Heart right ventricle (tissue), 16 donors: ENCODE measurements at regions not wholly inside any gene's neighbourhood (a gene's known extent, or its start where the extent isn't known, plus 50 kb on each side); places are given as distances from the start of the nearest gene placed in this dataset.

Experiments
- ATAC-seq, 8 donors: fragments of 200-7000 bp; cut with Tn5 transposase; one replicate each; pipeline ENCODE4 v1.9.1; 2020; ENCODE audit warnings: mild to moderate bottlenecking in 8 of 8, moderate library complexity in 8 of 8, moderate number of reproducible peaks in 1 of 8
- DNase-seq, 2 donors: peaks; one replicate each; pipeline ENCODE4 v3.0.0-alpha.2; 2020
- H3K27ac ChIP-seq, 10 donors: fragments of 200-600 bp; sonication (generic) in 2 of 10; one replicate each; pipeline versions ENCODE4 v1.5.0 to v1.8.0; 2020 to 2022; ENCODE audit warnings: mild to moderate bottlenecking in 3 of 10
- H3K27me3 ChIP-seq, 7 donors: fragments of 200-600 bp; one replicate each; pipeline ENCODE4 v1.8.0; 2021 to 2022; ENCODE audit warnings: mild to moderate bottlenecking in 2 of 7
- H3K36me3 ChIP-seq, 9 donors: fragments of 200-600 bp; sonication (generic) in 1 of 9; one replicate each; pipeline versions ENCODE4 v1.5.0 to v1.8.0; 2020 to 2022; ENCODE audit warnings: mild to moderate bottlenecking in 2 of 9
- H3K4me1 ChIP-seq, 9 donors: fragments of 200-600 bp; sonication (generic) in 1 of 9; one replicate each; pipeline versions ENCODE4 v1.5.0 to v1.8.0; 2020 to 2022; ENCODE audit warnings: mild to moderate bottlenecking in 4 of 9
- H3K4me3 ChIP-seq, 10 donors: fragments of 200-600 bp; sonication (generic) in 2 of 10; one replicate each; pipeline versions ENCODE4 v1.5.0 to v1.8.0; 2020 to 2022; ENCODE audit warnings: mild to moderate bottlenecking in 7 of 10, moderate library complexity in 2 of 10
- H3K9me3 ChIP-seq, 11 donors: fragments of 200-600 bp in 10 of 11; sonication (generic) in 2 of 11; one replicate each; pipeline versions ENCODE4 v1.5.0 to v1.8.0; 2013 to 2022; ENCODE audit warnings: mild to moderate bottlenecking in 2 of 11, control low read depth in 1 of 11, moderate library complexity in 1 of 11
- CTCF ChIP-seq, 9 donors: fragments of 200-600 bp; sonication (generic) in 2 of 9; IDR thresholded peaks; one replicate each; pipeline versions ENCODE4 v1.5.0 to v1.8.0; 2021 to 2022; ENCODE audit warnings: antibody characterized with exemption in 9 of 9, mild to moderate bottlenecking in 5 of 9, moderate library complexity in 1 of 9
- WGBS, 2 donors: extraction: QIAGEN DNeasy Blood & Tissue Kit; methylation state at CpG; one replicate each; pipeline ENCODE4 v1.1.7; 2013; ENCODE audit warnings: inconsistent platforms in 1 of 2; 5-methylcytosine and 5-hydroxymethylcytosine counted together
- intact Hi-C, 10 donors: fragments of 100-400 bp; cut with DNase I; formaldehyde crosslinking; loops; one replicate each; pipeline versions ENCODE4 v1.11.1 to v1.14.2; 2022
- donor health status: Arrhythmogenic right ventricular cardiomyopathy.
- donor health status: ischemic (EF 13 %, LVEDD 7.1; RV severe dilation, severe dysfunction).
- donor health status: healthy with polysubstance abuse.
- donor health status: DM: no; HTN: yes; CAD: no.
- donor health status: DM: no; HTN: no; CAD: no.
- donor health status: ischemic (EF 25% LVEDD 6.9; RV normal size, moderate dysfunction).
- donor health status: ischemic (EF 25% LVEDD 5.7; RV mildly dilated, moderate dysfunction).
- donor health status: healthy.
- donor health status: DM: yes; HTN: yes; CAD: no.
- donor health status: Ischemic cardiomyopathy.
- donor health status: ischemic (EF 35%, LVEDD 5.7; RV mildly dilated, moderate dysfunction).
- donor health status: nonischemic (EF 11% LVEDD 7.7; RV severe dilation, severe dysfunction).
- donor health status: DM: yes; HTN: yes; CAD: no.
- donor health status: PGD.
- donor health status: ischemic (EF 29% LVEDD 5.4; RV normal size, mild dysfunction).
- donor health status: nonischemic (EF 23%, LVEDD 6.1; RV moderate dilation, normal function).

- H3K9me3 ChIP-seq: no peaks in the 10 kb centered on the region
- H3K4me3 ChIP-seq: no peak overlapping the region
- 93 to 98% methylated on average over 5 of the region's 5 CpGs for WGBS, 2 donors
- DNase-seq (no peak), ATAC-seq (no peak)
- peaks cover 0 to 6% (median 0%) of the 10 kb centered on the region in 9 donors for H3K36me3 ChIP-seq
- H3K4me1 ChIP-seq: peaks cover 0 to 65% (median 25%) of the 10 kb centered on the region in 9 donors
- intact Hi-C loops: no loop called here
- no peak for TF ChIP-seq CTCF (IDR thresholded peaks at IDR 0.05)
- H3K27ac ChIP-seq: no peak overlapping the region
- no peaks in the 10 kb centered on the region for H3K27me3 ChIP-seq
These were observed 105.1 kb downstream of the UTRN start for GRCh38 chr6:144390202-144390601.

- no peak for ATAC-seq
- Histone ChIP-seq H3K4me3 (no peak overlapping the region), H3K27ac (no peak overlapping the region), H3K36me3 (peaks cover 0 to 6% (median 0%) of the 10 kb centered on the region in 9 donors), H3K4me1 (peaks cover 0 to 65% (median 27%) of the 10 kb centered on the region in 9 donors), H3K9me3 (no peaks in the 10 kb centered on the region), H3K27me3 (no peaks in the 10 kb centered on the region)
- no peak for TF ChIP-seq CTCF (IDR thresholded peaks at IDR 0.05)
- no peak for DNase-seq
- intact Hi-C loops: no loop called here
These were observed 105.8 kb downstream of the UTRN start for GRCh38 chr6:144390886-144391285.

- WGBS, 2 donors: 79 to 93% methylated on average over 1 of the region's 1 CpG
- DNase-seq: no peak
- intact Hi-C loops: no loop called here
- Histone ChIP-seq H3K27ac (no peak overlapping the region), H3K4me3 (no peak overlapping the region), H3K9me3 (peaks cover 0 to 2% (median 0%) of the 10 kb centered on the region in 11 donors), H3K4me1 (peaks cover 0 to 53% (median 12%) of the 10 kb centered on the region in 9 donors), H3K27me3 (no peaks in the 10 kb centered on the region), H3K36me3 (peaks cover 0 to 3% (median 0%) of the 10 kb centered on the region in 9 donors)
- no peak for TF ChIP-seq CTCF (IDR thresholded peaks at IDR 0.05)
- no peak for ATAC-seq
These were observed 107.4 kb downstream of the UTRN start for GRCh38 chr6:144392536-144392935.

- intact Hi-C loops: no loop called here
- ATAC-seq: no peak
- Histone ChIP-seq H3K4me3 (no peak overlapping the region), H3K9me3 (peaks cover 0 to 11% (median 0%) of the 10 kb centered on the region in 11 donors), H3K36me3 (peaks cover 0 to 10% (median 0%) of the 10 kb centered on the region in 9 donors), H3K4me1 (peaks cover 0 to 45% (median 15%) of the 10 kb centered on the region in 9 donors), H3K27ac (no peak overlapping the region), H3K27me3 (no peaks in the 10 kb centered on the region)
- DNase-seq: no peak
- TF ChIP-seq CTCF (IDR thresholded peaks at IDR 0.05): no peak
- 96 to 99% methylated on average over 4 of the region's 4 CpGs for WGBS, 2 donors
These were observed 109.1 kb downstream of the UTRN start for GRCh38 chr6:144394210-144394609.
